K562 (cell line): ENCODE measurements at regions not wholly inside any gene's neighbourhood (a gene's known extent, or its start where the extent isn't known, plus 50 kb on each side); places are given as distances from the start of the nearest gene placed in this dataset.

ENCODE experiments used
- ELF4 ChIP-seq: fragments of 450-650 bp; formaldehyde crosslinking; IDR thresholded peaks from 2 replicates; pipeline ENCODE4 v1.4.0; 2022; ENCODE audit warnings: missing genetic modification characterization
- FIP1L1 ChIP-seq: fragments of 200-400 bp; formaldehyde crosslinking; IDR thresholded peaks from 2 replicates; pipeline ENCODE4 v1.6.1; 2018; ENCODE audit warnings: mild to moderate bottlenecking, low read depth, low read length; ENCODE audit not compliant: poor library complexity, severe bottlenecking
- GATAD2A ChIP-seq: fragments of 450-650 bp; IDR thresholded peaks from 2 replicates; pipeline ENCODE4 v1.6.1; 2017
- TAF9B ChIP-seq: fragments of 450-650 bp; IDR thresholded peaks from 2 replicates; pipeline ENCODE4 v1.6.1; 2018; ENCODE audit warnings: mild to moderate bottlenecking; ENCODE audit not compliant: partially characterized antibody
- TEAD1 ChIP-seq, 2 experiments: fragments of 450-650 bp in 1 of 2; sonication (generic) in 1 of 2; formaldehyde crosslinking; IDR thresholded peaks; 2 replicates each; pipeline versions ENCODE4 v1.4.0 to v1.8.0; 2020 to 2022; ENCODE audit warnings: mild to moderate bottlenecking in 2 of 2, missing genetic modification reagents in 1 of 2
- ZBED1 ChIP-seq: IDR thresholded peaks from 2 replicates; pipeline ENCODE4 v1.6.1; 2014
- ZNF263 ChIP-seq: sonication (generic); formaldehyde crosslinking; IDR thresholded peaks from 2 replicates; pipeline ENCODE4 v1.8.0; 2022; ENCODE audit warnings: mild to moderate bottlenecking, missing genetic modification reagents, borderline replicate concordance
- TF ChIP-seq, protein P1 (sequence below), 2 experiments: IDR thresholded peaks; 2 replicates each; pipeline ENCODE4 v1.6.1; 2012; ENCODE audit warnings: improper control_type of control experiment in 2 of 2, low read depth in 2 of 2, low read length in 2 of 2, borderline replicate concordance in 1 of 2
- TF ChIP-seq, protein P2 (sequence below): fragments of 150-350 bp; IDR thresholded peaks from 2 replicates; pipeline ENCODE4 v1.6.1; 2014; ENCODE audit warnings: low read depth, mild to moderate bottlenecking, low read length, borderline replicate concordance
- TF ChIP-seq, protein P3 (sequence below): fragments of 250-450 bp; sonication (Bioruptor Pico); IDR thresholded peaks from 2 replicates; pipeline ENCODE4 v1.8.0; 2022; ENCODE audit warnings: moderate library complexity, mild to moderate bottlenecking, inconsistent platforms

DNA sequence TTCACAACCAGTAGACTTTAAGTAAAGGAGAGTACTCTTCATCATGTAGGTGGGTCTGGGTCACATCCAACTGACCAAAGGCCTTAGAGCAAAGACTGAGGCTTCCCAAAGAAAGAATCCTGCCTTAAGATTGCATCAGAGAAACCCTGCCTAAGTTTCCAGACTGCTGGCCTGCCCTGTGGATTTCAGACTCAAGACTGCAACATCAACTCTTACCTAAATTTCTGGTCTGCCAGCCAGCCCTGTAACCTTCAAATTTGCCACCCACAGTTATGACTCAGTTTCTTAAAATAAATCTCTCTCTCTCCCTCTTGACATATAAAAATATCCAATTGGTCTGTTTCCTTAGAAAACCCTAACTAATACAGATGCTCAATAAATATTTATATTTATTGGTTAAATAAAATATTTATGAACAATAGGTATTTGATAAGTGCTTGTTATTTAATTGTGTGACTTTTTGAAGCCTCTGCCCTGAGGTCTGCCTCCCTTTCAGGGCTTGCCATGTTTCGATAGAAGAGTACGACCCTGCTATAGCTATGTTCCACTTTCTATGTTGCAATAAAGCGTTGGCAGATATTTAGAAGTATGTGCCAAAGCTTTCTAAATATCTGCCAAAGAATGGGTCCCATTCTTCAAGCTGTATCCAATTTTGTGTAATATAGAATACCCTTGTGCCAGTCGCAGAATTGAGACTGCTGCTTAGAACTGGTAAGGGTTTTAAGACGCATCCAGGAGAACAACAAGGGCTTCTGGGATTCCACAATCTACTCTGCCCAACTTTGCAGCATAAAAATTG lies 65.7 kb downstream of the TMEM30B start (continued):
- TF ChIP-seq, protein P1, sequence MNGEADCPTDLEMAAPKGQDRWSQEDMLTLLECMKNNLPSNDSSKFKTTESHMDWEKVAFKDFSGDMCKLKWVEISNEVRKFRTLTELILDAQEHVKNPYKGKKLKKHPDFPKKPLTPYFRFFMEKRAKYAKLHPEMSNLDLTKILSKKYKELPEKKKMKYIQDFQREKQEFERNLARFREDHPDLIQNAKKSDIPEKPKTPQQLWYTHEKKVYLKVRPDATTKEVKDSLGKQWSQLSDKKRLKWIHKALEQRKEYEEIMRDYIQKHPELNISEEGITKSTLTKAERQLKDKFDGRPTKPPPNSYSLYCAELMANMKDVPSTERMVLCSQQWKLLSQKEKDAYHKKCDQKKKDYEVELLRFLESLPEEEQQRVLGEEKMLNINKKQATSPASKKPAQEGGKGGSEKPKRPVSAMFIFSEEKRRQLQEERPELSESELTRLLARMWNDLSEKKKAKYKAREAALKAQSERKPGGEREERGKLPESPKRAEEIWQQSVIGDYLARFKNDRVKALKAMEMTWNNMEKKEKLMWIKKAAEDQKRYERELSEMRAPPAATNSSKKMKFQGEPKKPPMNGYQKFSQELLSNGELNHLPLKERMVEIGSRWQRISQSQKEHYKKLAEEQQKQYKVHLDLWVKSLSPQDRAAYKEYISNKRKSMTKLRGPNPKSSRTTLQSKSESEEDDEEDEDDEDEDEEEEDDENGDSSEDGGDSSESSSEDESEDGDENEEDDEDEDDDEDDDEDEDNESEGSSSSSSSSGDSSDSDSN (IDR thresholded peaks at IDR 0.05; ENCODE audit: borderline replicate concordance in 1 of 2, low read depth in 2 of 2, low read length in 2 of 2): no peak
- TF ChIP-seq ZNF263 (CRISPR knock-in tag) (no peak), ELF4 (CRISPR knock-in tag) (no peak), GATAD2A (no peak), TEAD1 (CRISPR knock-in tag; IDR thresholded peaks at IDR 0.05) (no peak), ZBED1 (no peak), TAF9B (no peak), FIP1L1 (no peak)
- TF ChIP-seq, protein P2, sequence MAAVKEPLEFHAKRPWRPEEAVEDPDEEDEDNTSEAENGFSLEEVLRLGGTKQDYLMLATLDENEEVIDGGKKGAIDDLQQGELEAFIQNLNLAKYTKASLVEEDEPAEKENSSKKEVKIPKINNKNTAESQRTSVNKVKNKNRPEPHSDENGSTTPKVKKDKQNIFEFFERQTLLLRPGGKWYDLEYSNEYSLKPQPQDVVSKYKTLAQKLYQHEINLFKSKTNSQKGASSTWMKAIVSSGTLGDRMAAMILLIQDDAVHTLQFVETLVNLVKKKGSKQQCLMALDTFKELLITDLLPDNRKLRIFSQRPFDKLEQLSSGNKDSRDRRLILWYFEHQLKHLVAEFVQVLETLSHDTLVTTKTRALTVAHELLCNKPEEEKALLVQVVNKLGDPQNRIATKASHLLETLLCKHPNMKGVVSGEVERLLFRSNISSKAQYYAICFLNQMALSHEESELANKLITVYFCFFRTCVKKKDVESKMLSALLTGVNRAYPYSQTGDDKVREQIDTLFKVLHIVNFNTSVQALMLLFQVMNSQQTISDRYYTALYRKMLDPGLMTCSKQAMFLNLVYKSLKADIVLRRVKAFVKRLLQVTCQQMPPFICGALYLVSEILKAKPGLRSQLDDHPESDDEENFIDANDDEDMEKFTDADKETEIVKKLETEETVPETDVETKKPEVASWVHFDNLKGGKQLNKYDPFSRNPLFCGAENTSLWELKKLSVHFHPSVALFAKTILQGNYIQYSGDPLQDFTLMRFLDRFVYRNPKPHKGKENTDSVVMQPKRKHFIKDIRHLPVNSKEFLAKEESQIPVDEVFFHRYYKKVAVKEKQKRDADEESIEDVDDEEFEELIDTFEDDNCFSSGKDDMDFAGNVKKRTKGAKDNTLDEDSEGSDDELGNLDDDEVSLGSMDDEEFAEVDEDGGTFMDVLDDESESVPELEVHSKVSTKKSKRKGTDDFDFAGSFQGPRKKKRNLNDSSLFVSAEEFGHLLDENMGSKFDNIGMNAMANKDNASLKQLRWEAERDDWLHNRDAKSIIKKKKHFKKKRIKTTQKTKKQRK: no peak
- TF ChIP-seq, protein P3, sequence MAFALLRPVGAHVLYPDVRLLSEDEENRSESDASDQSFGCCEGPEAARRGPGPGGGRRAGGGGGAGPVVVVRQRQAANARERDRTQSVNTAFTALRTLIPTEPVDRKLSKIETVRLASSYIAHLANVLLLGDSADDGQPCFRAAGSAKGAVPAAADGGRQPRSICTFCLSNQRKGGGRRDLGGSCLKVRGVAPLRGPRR (CRISPR knock-in tag): no peak
